Liver (tissue), 7 donors: ENCODE measurements at regions not wholly inside any gene's neighbourhood (a gene's known extent, or its start where the extent isn't known, plus 50 kb on each side); places are given as distances from the start of the nearest gene placed in this dataset.

Experiments
- DNase-seq: peaks from one replicate; pipeline ENCODE4 v3.0.0-alpha.2; 2017; ENCODE audit warnings: low spot score
- H3K27ac ChIP-seq, 2 donors: one replicate each; pipeline ENCODE4 v1.7.0; 2013; ENCODE audit warnings: inconsistent platforms in 2 of 2, low read length in 2 of 2, control low read depth in 1 of 2, low read depth in 1 of 2, mild to moderate bottlenecking in 1 of 2
- H3K27me3 ChIP-seq, 4 donors: one replicate each; pipeline versions ENCODE4 v1.6.1 to v1.7.0; 2013; ENCODE audit warnings: low read length in 3 of 4, inconsistent platforms in 1 of 4, mild to moderate bottlenecking in 1 of 4, moderate library complexity in 1 of 4; ENCODE audit not compliant: control insufficient read depth in 4 of 4, insufficient read depth in 4 of 4
- H3K36me3 ChIP-seq, 4 donors: one replicate each; pipeline versions ENCODE4 v1.6.1 to v1.7.0; 2013; ENCODE audit warnings: low read length in 3 of 4, mild to moderate bottlenecking in 3 of 4, low read depth in 1 of 4, moderate library complexity in 1 of 4; ENCODE audit not compliant: control insufficient read depth in 4 of 4, insufficient read depth in 3 of 4
- H3K4me1 ChIP-seq, 4 donors: one replicate each; pipeline versions ENCODE4 v1.6.1 to v1.7.0; 2013; ENCODE audit warnings: low read length in 3 of 4, mild to moderate bottlenecking in 3 of 4, moderate library complexity in 1 of 4; ENCODE audit not compliant: control insufficient read depth in 4 of 4, insufficient read depth in 4 of 4
- H3K4me3 ChIP-seq, 3 donors: one replicate each; pipeline versions ENCODE4 v1.6.1 to v1.7.0; 2013; ENCODE audit warnings: low read length in 3 of 3, control low read depth in 1 of 3, low read depth in 1 of 3, mild to moderate bottlenecking in 1 of 3
- H3K9ac ChIP-seq, 2 donors: one replicate each; pipeline ENCODE4 v1.7.0; 2013; ENCODE audit warnings: low read length in 2 of 2, mild to moderate bottlenecking in 2 of 2, moderate library complexity in 2 of 2, control low read depth in 1 of 2, low read depth in 1 of 2
- H3K9me3 ChIP-seq, 4 donors: one replicate each; pipeline versions ENCODE4 v1.6.1 to v1.7.0; 2013; ENCODE audit warnings: low read length in 3 of 4; ENCODE audit not compliant: control insufficient read depth in 4 of 4
- EGR1 ChIP-seq, 2 donors: IDR thresholded peaks; 2 replicates each; pipeline ENCODE4 v1.6.1; 2016 to 2018; ENCODE audit warnings: antibody characterized with exemption in 2 of 2, low read depth in 2 of 2
- FOXA1 ChIP-seq: IDR thresholded peaks from 2 replicates; pipeline ENCODE4 v1.6.1; 2016; ENCODE audit warnings: antibody characterized with exemption
- FOXA2 ChIP-seq: IDR thresholded peaks from 2 replicates; pipeline ENCODE4 v1.6.1; 2016; ENCODE audit warnings: antibody characterized with exemption
- GABPA ChIP-seq, 2 donors: IDR thresholded peaks in 1 of 2; conservative IDR thresholded peaks in 1 of 2; 2 replicates each; pipeline ENCODE4 v1.6.1; 2016; ENCODE audit warnings: antibody characterized with exemption in 2 of 2, mild to moderate bottlenecking in 1 of 2, moderate library complexity in 1 of 2
- HNF4A ChIP-seq, 2 donors: conservative IDR thresholded peaks; 2 replicates each; pipeline ENCODE4 v1.6.1; 2016; ENCODE audit warnings: antibody characterized with exemption in 2 of 2, mild to moderate bottlenecking in 2 of 2
- HNF4G ChIP-seq: IDR thresholded peaks from 2 replicates; pipeline ENCODE4 v1.6.1; 2016; ENCODE audit warnings: antibody characterized with exemption
- NR2F2 ChIP-seq: IDR thresholded peaks from 2 replicates; pipeline ENCODE4 v1.6.1; 2016; ENCODE audit warnings: antibody characterized with exemption
- RAD21 ChIP-seq, 2 donors: IDR thresholded peaks; 2 replicates each; pipeline ENCODE4 v1.6.1; 2016; ENCODE audit warnings: antibody characterized with exemption in 2 of 2, mild to moderate bottlenecking in 2 of 2
- RXRA ChIP-seq, 2 donors: IDR thresholded peaks; 2 replicates each; pipeline ENCODE4 v1.6.1; 2017 to 2018; ENCODE audit warnings: antibody characterized with exemption in 2 of 2, mild to moderate bottlenecking in 1 of 2
- SP1 ChIP-seq: IDR thresholded peaks from 2 replicates; pipeline ENCODE4 v1.6.1; 2018; ENCODE audit warnings: antibody characterized with exemption, mild to moderate bottlenecking
- TAF1 ChIP-seq: conservative IDR thresholded peaks from 2 replicates; pipeline ENCODE4 v1.6.1; 2016; ENCODE audit warnings: antibody characterized with exemption, mild to moderate bottlenecking
- YY1 ChIP-seq: IDR thresholded peaks from 2 replicates; pipeline ENCODE4 v1.6.1; 2016; ENCODE audit warnings: antibody characterized with exemption, mild to moderate bottlenecking
- WGBS: extraction: QIAGEN DNeasy Blood & Tissue Kit; methylation state at CpG from one replicate; pipeline ENCODE4 v1.1.7; 2013; 5-methylcytosine and 5-hydroxymethylcytosine counted together
- TF ChIP-seq, protein P1 (sequence below): IDR thresholded peaks from 2 replicates; pipeline ENCODE4 v1.6.1; 2016; ENCODE audit warnings: antibody characterized with exemption
- TF ChIP-seq, protein P2 (sequence below): IDR thresholded peaks from 2 replicates; pipeline ENCODE4 v1.6.1; 2016; ENCODE audit warnings: antibody characterized with exemption, mild to moderate bottlenecking
- TF ChIP-seq, protein P3 (sequence below): IDR thresholded peaks from 2 replicates; pipeline ENCODE4 v1.6.1; 2016; ENCODE audit warnings: antibody characterized with exemption
- TF ChIP-seq, protein P4 (sequence below): IDR thresholded peaks from 2 replicates; pipeline ENCODE4 v1.6.1; 2016; ENCODE audit warnings: antibody characterized with exemption
- donor health status: healthy.
- donor health status: healthy.
- donor health status: healthy.
- donor health status: healthy.

DNA sequence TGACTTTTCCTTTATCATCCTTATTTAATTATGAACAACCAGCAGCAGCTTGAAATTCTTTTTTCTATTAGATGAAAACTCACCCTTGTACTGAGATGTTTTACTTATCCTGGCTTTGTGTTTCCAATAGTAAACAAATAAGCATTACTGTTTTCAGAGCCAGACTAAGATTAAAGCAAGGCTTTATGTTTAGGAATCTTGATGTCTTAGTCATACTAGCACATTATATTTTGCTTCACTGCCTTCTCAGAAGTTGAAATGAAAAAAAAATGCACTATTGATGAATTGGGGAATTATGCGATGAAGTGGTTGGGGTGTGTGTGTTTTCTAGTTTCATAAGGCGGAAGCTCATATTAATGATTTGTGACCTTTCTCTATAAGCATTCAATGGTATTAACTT lies 301.2 kb upstream of the E2F7 start:
- Histone ChIP-seq H3K9me3 (no peaks in the 10 kb centered on the region), H3K36me3 (no peaks in the 10 kb centered on the region)

DNA sequence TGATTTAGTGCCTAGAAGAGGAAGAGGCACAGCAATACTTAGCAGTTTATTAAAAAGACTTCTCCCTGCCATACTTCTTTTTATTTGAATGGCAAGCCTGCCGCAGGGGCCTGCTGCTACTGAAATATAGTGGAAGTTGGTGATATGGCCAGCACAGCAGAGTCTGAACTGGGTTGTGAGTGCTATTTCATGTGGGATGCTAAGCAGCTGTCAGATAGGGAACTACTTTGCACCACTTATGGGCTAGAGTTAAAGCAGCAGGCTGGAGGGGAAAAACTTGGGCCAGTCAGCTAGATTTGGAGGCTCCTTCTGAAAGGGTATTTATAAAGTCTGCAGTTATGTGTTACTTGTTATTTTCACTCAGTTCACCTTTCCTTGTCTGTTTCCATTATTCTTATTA lies 299.0 kb upstream of the E2F7 start:
- DNase-seq: no peak
- Histone ChIP-seq H3K27me3 (no peaks in the 10 kb centered on the region), H3K36me3 (no peaks in the 10 kb centered on the region), H3K9ac (no peak overlapping the region), H3K4me1 (no peaks in the 10 kb centered on the region), H3K9me3 (no peaks in the 10 kb centered on the region), H3K27ac (no peak overlapping the region), H3K4me3 (no peak overlapping the region)
- 89% methylated on average over 1 of the region's 1 CpG for WGBS
- TF ChIP-seq NR2F2 (no peak), FOXA1 (no peak), RXRA (IDR thresholded peaks at IDR 0.05) (no peak), GABPA (IDR thresholded peaks at IDR 0.05 in 1 of 2, conservative IDR thresholded peaks at IDR 0.05 in 1 of 2) (no peak), HNF4G (no peak), YY1 (no peak), EGR1 (IDR thresholded peaks at IDR 0.05; ENCODE audit: low read depth in 2 of 2) (no peak), RAD21 (IDR thresholded peaks at IDR 0.05) (no peak), TAF1 (no peak), SP1 (no peak), HNF4A (conservative IDR thresholded peaks at IDR 0.05) (no peak)
- TF ChIP-seq, protein P1, sequence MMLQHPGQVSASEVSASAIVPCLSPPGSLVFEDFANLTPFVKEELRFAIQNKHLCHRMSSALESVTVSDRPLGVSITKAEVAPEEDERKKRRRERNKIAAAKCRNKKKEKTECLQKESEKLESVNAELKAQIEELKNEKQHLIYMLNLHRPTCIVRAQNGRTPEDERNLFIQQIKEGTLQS: no peak
- TF ChIP-seq, protein P2, sequence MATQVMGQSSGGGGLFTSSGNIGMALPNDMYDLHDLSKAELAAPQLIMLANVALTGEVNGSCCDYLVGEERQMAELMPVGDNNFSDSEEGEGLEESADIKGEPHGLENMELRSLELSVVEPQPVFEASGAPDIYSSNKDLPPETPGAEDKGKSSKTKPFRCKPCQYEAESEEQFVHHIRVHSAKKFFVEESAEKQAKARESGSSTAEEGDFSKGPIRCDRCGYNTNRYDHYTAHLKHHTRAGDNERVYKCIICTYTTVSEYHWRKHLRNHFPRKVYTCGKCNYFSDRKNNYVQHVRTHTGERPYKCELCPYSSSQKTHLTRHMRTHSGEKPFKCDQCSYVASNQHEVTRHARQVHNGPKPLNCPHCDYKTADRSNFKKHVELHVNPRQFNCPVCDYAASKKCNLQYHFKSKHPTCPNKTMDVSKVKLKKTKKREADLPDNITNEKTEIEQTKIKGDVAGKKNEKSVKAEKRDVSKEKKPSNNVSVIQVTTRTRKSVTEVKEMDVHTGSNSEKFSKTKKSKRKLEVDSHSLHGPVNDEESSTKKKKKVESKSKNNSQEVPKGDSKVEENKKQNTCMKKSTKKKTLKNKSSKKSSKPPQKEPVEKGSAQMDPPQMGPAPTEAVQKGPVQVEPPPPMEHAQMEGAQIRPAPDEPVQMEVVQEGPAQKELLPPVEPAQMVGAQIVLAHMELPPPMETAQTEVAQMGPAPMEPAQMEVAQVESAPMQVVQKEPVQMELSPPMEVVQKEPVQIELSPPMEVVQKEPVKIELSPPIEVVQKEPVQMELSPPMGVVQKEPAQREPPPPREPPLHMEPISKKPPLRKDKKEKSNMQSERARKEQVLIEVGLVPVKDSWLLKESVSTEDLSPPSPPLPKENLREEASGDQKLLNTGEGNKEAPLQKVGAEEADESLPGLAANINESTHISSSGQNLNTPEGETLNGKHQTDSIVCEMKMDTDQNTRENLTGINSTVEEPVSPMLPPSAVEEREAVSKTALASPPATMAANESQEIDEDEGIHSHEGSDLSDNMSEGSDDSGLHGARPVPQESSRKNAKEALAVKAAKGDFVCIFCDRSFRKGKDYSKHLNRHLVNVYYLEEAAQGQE: no peak
- TF ChIP-seq, protein P3, sequence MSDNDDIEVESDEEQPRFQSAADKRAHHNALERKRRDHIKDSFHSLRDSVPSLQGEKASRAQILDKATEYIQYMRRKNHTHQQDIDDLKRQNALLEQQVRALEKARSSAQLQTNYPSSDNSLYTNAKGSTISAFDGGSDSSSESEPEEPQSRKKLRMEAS: no peak
- TF ChIP-seq, protein P4, sequence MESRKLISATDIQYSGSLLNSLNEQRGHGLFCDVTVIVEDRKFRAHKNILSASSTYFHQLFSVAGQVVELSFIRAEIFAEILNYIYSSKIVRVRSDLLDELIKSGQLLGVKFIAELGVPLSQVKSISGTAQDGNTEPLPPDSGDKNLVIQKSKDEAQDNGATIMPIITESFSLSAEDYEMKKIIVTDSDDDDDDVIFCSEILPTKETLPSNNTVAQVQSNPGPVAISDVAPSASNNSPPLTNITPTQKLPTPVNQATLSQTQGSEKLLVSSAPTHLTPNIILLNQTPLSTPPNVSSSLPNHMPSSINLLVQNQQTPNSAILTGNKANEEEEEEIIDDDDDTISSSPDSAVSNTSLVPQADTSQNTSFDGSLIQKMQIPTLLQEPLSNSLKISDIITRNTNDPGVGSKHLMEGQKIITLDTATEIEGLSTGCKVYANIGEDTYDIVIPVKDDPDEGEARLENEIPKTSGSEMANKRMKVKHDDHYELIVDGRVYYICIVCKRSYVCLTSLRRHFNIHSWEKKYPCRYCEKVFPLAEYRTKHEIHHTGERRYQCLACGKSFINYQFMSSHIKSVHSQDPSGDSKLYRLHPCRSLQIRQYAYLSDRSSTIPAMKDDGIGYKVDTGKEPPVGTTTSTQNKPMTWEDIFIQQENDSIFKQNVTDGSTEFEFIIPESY: no peak

More for the DNA sequence above, 301.2 kb upstream of the E2F7 start:
- WGBS: 97% methylated on average over 2 of the region's 2 CpGs
- DNase-seq: no peak
- no peak overlapping the region for H3K27ac ChIP-seq
- H3K4me3 ChIP-seq: no peak overlapping the region
- TF ChIP-seq, protein P1: no peak
- TF ChIP-seq, protein P4: no peak
- no peak for TF ChIP-seq NR2F2
- no peak for TF ChIP-seq GABPA (IDR thresholded peaks at IDR 0.05 in 1 of 2, conservative IDR thresholded peaks at IDR 0.05 in 1 of 2)
- no peak for TF ChIP-seq FOXA2
- TF ChIP-seq TAF1: no peak
- TF ChIP-seq HNF4G: no peak
- no peak for TF ChIP-seq HNF4A (conservative IDR thresholded peaks at IDR 0.05)
- TF ChIP-seq EGR1 (IDR thresholded peaks at IDR 0.05; ENCODE audit: low read depth in 2 of 2): no peak
- no peak for TF ChIP-seq YY1
- TF ChIP-seq SP1: no peak
- TF ChIP-seq, protein P2: no peak
- H3K9ac ChIP-seq: no peak overlapping the region
- H3K4me1 ChIP-seq: no peaks in the 10 kb centered on the region
- H3K27me3 ChIP-seq: no peaks in the 10 kb centered on the region
